Posterior cingulate gyrus (tissue), 11 donors: ENCODE measurements at regions not wholly inside any gene's neighbourhood (a gene's known extent, or its start where the extent isn't known, plus 50 kb on each side); places are given as distances from the start of the nearest gene placed in this dataset.

Experiments
- DNase-seq, 10 donors: peaks; one replicate each; pipeline versions ENCODE4 v3.0.0 to v3.0.0-alpha.2; 2020 to 2021; ENCODE audit warnings: mixed read lengths in 3 of 10
- intact Hi-C: fragments of 100-400 bp; cut with DNase I; formaldehyde crosslinking; loops from one replicate; pipeline ENCODE4 v1.15.1; 2023

DNA sequence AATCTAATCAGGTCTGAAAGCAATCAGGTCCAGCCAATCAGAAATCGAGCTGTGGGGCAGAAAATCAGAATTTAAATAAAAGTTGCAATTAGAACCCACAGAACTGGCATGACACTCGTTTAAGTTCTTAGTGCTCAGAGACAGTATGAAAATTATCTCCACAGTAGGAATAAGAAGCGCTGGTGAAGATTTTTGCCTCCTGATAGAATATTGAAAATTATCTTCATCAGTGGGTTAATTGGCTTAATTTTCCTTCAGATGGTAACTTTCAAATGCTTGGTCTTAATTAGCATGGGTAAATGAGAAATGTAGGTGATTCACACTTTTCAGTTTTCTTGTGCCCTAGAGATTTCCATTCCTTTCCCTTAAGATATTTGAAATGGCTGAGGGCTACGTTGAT, 109.1 kb upstream of the MDFIC2 start:
- intact Hi-C loops, result no loop called here
- DNase-seq, result no peak

DNA sequence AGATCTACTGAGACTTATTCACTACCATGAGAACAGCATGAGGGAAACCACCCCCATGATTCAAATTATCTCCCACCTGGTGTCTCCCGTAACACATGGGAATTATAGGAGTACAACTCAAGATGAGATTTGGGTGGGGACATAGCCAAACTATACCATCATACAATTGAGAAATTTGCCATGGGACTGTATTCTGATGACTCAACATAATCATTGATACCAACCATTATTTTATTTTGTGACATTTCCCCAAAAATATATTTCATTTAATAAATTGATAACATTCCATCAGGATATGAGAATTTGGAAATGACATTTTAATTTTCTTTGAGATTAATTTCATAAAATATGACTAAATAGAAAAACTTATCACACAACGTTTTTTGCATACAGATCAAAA, 96.6 kb upstream of the MDFIC2 start:
- intact Hi-C loops, result no loop called here
- DNase-seq, result no peak

DNA sequence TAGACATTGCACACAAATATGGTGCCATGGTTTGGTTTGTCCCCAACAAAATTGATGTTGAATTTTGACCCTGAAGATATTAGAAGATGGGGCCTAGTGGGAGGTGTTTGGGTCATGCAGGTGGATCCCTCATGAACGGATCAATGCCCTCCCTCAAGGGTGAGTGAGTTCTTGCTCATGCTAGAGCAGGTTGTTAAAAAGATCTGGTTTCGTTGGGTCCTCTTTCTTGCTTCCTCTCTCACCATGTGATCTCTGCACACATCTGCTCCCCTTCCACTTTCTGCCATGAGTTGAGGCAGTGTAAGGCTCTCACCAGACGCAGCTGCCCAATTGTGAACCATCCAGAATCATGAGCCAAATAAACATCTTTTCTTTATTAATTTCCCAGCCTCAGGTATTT, 87.8 kb upstream of the MDFIC2 start:
- DNase-seq, result no peak
- intact Hi-C loops, result no loop called here

DNA sequence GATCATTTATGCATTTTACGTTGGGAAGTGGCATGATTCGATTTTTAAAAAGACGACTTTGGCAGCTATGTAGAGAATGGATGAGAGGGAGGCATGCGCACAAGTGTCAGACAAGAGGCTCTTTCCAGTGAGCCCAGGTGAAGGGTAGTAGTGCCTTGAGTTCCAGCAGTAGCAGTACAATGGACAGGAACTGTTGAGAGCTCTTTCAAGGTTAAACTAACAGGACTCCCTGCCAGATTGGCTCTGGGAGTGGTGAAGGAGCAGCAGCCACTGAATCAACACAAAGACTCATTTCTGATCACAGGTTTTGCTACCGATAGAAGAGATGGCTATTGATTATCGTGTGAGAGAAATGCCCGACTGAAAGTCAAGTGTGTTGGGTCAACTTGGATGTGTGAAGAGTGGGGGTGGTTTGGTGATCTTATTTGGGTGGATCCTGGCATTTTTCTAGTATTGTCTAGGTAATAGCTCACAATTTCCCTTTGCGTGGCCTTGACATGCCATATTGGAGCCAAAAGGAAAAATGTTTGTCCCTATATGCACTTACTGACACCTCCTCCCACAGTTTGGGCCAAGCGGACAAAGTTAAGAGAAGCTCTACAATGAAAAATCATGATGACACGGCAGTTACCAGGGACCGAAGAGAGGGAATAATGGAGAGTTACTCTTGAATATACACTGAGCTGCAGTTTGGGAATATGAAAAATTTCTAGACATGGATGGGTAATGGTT, 81.6 kb upstream of the MDFIC2 start:
- DNase-seq, result no peak
- intact Hi-C loops, result no loop called here

DNA sequence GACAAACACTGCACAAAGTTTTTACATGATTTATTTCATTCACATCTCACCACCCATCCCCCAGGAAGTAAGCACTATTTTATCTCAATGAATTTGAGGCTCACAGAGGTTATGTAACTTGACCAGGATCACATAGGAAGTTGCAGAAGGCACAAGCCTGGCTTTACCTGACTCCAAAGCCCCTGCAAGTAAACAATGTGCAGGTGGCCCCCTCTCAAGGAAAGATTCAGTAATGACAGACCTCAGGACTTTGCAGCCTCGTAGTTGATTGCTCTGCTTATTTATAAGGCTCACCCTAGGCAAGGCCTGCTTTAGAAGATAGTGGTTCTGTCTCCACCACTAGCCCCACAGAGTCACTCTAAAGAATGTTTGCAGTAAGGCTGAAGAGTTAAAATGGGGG, 79.8 kb upstream of the MDFIC2 start:
- intact Hi-C loops, result no loop called here
- DNase-seq, result no peak

DNA sequence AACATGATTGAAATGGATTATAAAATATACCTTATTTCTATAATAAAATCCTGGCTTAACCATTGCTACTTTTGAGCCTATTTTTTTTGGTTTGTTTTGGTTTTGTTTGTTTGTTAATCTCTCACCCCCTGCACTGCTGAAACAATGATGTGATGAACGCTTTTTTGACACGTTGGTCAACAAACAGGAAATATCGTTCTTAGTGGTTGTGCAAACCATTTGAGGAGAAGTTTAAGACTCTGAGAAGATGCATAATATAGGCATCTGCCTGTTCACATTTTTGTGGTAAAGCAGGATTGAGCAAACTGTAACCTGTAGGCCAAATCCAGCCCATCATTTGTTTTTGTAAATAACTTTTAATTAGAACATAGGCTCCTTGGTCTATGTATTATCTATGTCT, 75.5 kb upstream of the MDFIC2 start:
- no peak for DNase-seq
- intact Hi-C loops, result no loop called here

DNA sequence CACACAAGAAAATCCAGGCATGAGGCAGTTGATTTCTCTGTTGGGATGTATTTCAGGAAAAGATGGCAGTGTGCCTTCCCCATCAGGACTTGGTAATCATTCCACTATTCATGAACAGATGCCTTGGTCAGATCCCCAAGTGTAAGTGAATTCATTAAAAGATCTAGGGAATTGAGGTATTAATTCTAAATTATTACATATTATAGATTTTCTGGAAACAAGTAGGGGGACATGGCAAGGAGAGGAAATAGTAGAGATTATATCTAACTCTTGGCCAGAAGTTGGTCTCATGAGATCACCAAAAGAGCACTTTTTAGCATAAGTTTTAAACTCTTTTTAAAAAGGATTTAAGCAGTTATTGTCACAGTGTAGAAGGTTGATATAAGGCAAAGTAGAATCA, 74.4 kb upstream of the MDFIC2 start:
- intact Hi-C loops, result no loop called here

DNA sequence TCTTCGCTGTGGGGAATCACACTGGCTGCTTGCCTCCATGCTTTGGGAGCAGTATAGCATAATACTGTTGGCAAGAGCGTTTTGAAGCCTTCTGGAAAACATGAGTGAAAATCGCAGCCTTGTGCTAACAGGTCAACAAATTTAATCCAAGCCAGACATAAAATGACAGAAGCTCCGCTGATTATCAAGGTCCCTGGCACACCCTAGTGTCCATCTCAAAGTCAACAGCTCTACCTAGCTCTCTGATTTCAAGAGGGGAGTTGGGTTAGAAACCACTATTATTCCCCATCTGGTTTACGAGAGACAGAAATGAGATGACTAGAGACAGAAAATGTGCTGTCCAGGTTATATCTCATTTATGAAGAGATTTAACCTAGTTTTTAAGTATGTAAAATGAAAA, 73.6 kb upstream of the MDFIC2 start:
- DNase-seq, result no peak

More for the DNA sequence above, 74.4 kb upstream of the MDFIC2 start:
- DNase-seq, result no peak

DNA sequence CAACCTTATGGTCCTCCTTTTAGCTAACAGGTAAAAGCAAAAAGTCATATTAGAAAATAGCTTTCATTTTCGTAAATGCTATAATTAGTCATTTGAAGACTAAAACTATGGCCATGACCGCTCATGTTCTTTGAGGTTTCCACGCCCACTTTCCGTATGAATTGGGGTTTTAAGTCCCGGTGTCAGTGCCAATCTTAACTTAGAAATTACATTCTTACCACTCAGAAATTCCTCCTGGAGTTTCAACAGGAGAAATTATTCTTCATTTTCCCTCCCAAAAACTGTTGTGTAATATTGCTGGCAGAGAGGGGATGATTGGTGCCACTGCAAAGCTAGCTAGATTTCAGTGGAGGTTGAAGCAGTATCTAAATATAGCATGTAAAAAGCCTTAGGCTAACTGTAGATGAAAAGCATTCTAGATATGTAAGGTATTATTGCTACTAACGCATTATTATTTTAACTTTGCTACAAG, 71.0 kb upstream of the MDFIC2 start:
- DNase-seq, result no peak
- intact Hi-C loops, result no loop called here

More for the DNA sequence above, 73.6 kb upstream of the MDFIC2 start:
- intact Hi-C loops, result no loop called here

DNA sequence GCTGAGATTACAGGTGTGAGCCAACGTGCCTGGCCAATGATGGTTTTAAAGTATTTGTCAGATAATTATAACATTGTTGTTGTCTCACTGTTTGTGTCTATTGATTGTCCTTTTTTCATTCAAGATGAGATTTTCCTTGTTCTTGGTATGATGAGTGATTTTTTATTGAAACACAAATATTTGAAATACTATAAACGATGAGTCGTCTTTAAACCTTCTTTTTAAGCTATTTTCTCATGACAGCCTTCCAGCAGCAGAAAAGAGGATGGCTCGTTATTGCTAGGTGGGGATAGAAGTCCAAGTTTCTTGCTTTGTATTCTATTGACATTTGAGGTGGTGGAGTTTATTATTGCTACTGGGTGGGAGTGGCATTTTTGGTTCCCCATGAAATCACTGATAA, 61.7 kb upstream of the MDFIC2 start:
- no peak for DNase-seq
- intact Hi-C loops, result no loop called here
